ENCODE measurements at regions not wholly inside any gene's neighbourhood (a gene's known extent, or its start where the extent isn't known, plus 50 kb on each side); places are given as distances from the start of the nearest gene placed in this dataset.

- in situ Hi-C loops (cut with HindIII; ENCODE audit: low sequenced_read_pairs): no loop called here
- DNase-seq (ENCODE audit: low read depth, low spot score): peak; percentile 90
- TF ChIP-seq, protein P1, sequence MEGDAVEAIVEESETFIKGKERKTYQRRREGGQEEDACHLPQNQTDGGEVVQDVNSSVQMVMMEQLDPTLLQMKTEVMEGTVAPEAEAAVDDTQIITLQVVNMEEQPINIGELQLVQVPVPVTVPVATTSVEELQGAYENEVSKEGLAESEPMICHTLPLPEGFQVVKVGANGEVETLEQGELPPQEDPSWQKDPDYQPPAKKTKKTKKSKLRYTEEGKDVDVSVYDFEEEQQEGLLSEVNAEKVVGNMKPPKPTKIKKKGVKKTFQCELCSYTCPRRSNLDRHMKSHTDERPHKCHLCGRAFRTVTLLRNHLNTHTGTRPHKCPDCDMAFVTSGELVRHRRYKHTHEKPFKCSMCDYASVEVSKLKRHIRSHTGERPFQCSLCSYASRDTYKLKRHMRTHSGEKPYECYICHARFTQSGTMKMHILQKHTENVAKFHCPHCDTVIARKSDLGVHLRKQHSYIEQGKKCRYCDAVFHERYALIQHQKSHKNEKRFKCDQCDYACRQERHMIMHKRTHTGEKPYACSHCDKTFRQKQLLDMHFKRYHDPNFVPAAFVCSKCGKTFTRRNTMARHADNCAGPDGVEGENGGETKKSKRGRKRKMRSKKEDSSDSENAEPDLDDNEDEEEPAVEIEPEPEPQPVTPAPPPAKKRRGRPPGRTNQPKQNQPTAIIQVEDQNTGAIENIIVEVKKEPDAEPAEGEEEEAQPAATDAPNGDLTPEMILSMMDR (IDR thresholded peaks at IDR 0.05; ENCODE audit: low read depth, low read length): no peak
- H3K4me3 ChIP-seq (ENCODE audit: low read depth, low read length): no peak overlapping the region
These were observed 118.7 kb downstream of the RPL22L1 start for GRCh38 chr3:170751083-170751898.

GRCh38 chr3:170750478-170750830 lies 119.5 kb downstream of the RPL22L1 start:
- no peak for DNase-seq (ENCODE audit: low read depth, low spot score)
- H3K4me3 ChIP-seq (ENCODE audit: low read depth, low read length): no peak overlapping the region
- TF ChIP-seq, protein P1 (IDR thresholded peaks at IDR 0.05; ENCODE audit: low read depth, low read length): no peak
- in situ Hi-C loops (cut with HindIII; ENCODE audit: low sequenced_read_pairs): no loop called here

- in situ Hi-C loops (cut with HindIII; ENCODE audit: low sequenced_read_pairs): no loop called here
- TF ChIP-seq, protein P1 (IDR thresholded peaks at IDR 0.05; ENCODE audit: low read depth, low read length): no peak
- H3K4me3 ChIP-seq (ENCODE audit: low read depth, low read length): no peak overlapping the region
- DNase-seq (ENCODE audit: low read depth, low spot score): no peak
These were observed 120.1 kb downstream of the RPL22L1 start for GRCh38 chr3:170749765-170750477.

DNA sequence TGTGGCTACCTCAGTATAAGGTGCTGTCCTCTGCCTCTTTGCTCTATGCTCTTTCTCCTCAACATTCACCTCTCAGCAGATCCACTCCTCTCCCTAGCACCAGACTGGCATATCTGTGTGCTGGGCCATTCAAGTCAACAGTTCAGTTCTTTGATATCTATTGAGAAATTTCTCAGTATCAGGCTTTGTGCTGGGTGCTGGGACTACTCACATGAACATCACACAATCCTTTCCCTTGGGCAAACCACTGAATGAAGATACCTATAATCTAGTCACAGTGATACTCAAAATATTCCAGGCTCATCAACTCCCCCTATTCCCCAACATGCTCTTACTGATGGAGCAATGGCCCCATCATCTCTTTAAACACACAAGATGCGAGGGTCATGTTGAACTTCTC lies 120.8 kb downstream of the RPL22L1 start:
- TF ChIP-seq, protein P1 (IDR thresholded peaks at IDR 0.05; ENCODE audit: low read depth, low read length): no peak
- no peak for DNase-seq (ENCODE audit: low read depth, low spot score)
- in situ Hi-C loops (cut with HindIII; ENCODE audit: low sequenced_read_pairs): no loop called here
- H3K4me3 ChIP-seq (ENCODE audit: low read depth, low read length): no peak overlapping the region

DNA sequence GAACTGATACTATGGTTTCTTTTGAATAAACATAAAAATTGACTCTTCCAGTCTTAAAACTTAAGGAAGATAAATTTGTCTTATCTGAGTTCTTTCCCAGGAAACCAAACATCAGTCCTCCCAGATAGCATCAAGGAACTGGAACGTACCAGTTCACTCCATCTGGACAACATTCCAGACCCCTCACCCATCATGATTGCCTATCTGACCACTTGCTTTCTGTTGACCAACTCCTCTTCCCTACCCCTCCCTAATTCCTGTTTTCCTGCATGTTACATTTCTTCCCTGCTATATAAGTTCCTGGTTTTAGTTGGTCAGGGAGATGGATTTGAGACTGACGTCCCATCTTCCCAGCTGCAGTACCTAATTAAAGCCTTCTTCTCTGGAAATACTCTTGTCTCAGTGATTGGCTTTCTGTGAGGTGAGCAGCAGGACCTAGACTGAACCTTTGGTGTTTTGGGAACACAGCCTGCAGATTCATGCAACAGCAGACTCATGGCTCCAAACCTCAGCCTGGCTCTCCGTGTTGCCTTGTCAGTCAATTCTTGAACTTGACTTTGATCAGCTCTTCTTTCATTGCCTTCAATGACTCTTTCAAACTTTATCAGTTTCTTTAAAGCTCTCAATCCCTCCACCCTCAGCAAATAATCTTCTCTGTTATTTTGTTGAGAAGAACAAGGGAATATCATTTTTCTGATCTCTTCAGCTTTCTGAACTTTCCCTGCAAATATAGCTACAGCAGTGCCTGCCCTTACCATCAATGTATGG lies 123.6 kb downstream of the RPL22L1 start:
- in situ Hi-C loops (cut with HindIII; ENCODE audit: low sequenced_read_pairs): no loop called here
- DNase-seq (ENCODE audit: low read depth, low spot score): no peak
- TF ChIP-seq, protein P1 (IDR thresholded peaks at IDR 0.05; ENCODE audit: low read depth, low read length): no peak
- no peak overlapping the region for H3K4me3 ChIP-seq (ENCODE audit: low read depth, low read length)

DNA sequence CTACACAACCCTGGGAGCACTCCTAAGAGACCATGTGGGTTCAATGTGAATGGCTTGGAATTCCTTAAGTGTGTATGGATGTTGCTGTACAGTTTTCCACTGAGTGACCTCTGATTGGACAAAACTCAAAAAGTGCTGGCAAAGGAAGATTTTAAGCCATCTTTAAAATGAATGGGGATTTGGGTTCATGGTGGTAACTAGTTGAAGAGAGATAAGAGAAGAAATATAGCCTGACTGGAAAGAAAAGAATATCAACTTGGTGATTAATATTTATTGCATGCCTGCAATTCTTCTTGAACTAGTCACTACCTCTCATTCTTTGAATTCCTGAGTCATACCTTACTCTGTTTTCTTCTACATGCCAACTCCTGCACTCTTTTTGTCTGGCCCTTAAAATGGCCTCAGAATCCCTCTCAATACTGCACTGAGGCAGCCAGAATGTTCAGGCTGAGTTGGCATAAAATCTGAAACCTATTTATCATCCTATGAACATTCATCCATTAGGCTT lies 124.7 kb downstream of the RPL22L1 start:
- DNase-seq (ENCODE audit: low read depth, low spot score): peak; percentile 53
- no peak overlapping the region for H3K4me3 ChIP-seq (ENCODE audit: low read depth, low read length)
- TF ChIP-seq, protein P1 (IDR thresholded peaks at IDR 0.05; ENCODE audit: low read depth, low read length): no peak
- in situ Hi-C loops (cut with HindIII; ENCODE audit: low sequenced_read_pairs): no loop called here

Measured in astrocyte of the spinal cord (primary cell).